H9 (cell line): ENCODE measurements at regions not wholly inside any gene's neighbourhood (a gene's known extent, or its start where the extent isn't known, plus 50 kb on each side); places are given as distances from the start of the nearest gene placed in this dataset.

Experiments used
- DNase-seq: peaks from one replicate; pipeline ENCODE4 v3.0.0-alpha.2; 2017
- H2AFZ ChIP-seq: one replicate; pipeline ENCODE4 v1.6.1; 2013; ENCODE audit warnings: mild to moderate bottlenecking, low read length, control low read depth, moderate library complexity
- H2AK5ac ChIP-seq: 2 replicates; pipeline ENCODE4 v1.6.1; 2013; ENCODE audit warnings: low read length, control low read depth, mixed read lengths; ENCODE audit not compliant: insufficient read length
- H2BK120ac ChIP-seq: one replicate; pipeline ENCODE4 v1.6.1; 2013; ENCODE audit warnings: low read depth, mild to moderate bottlenecking, low read length, control low read depth, inconsistent platforms; ENCODE audit not compliant: poor library complexity, severe bottlenecking
- H2BK12ac ChIP-seq: 2 replicates; pipeline ENCODE4 v1.6.1; 2013; ENCODE audit warnings: low read length, control low read depth, mixed read lengths, low read depth; ENCODE audit not compliant: insufficient read length
- H2BK15ac ChIP-seq: 2 replicates; pipeline ENCODE4 v1.6.1; 2013; ENCODE audit warnings: low read depth, low read length, control low read depth
- H2BK20ac ChIP-seq: one replicate; pipeline ENCODE4 v1.6.1; 2013; ENCODE audit warnings: low read depth, mild to moderate bottlenecking, low read length, control low read depth, inconsistent platforms; ENCODE audit not compliant: poor library complexity, severe bottlenecking
- H2BK5ac ChIP-seq: 2 replicates; pipeline ENCODE4 v1.6.1; 2013; ENCODE audit warnings: low read length, control low read depth, mixed read lengths; ENCODE audit not compliant: insufficient read length
- H3K14ac ChIP-seq: 2 replicates; pipeline ENCODE4 v1.6.1; 2013; ENCODE audit warnings: low read length, control low read depth; ENCODE audit not compliant: insufficient read depth
- H3K18ac ChIP-seq: 2 replicates; pipeline ENCODE4 v1.6.1; 2013; ENCODE audit warnings: low read depth, mild to moderate bottlenecking, mixed read lengths, low read length, control low read depth; ENCODE audit not compliant: insufficient read length
- H3K23ac ChIP-seq: 2 replicates; pipeline ENCODE4 v1.6.1; 2013; ENCODE audit warnings: low read length, control low read depth, mixed read lengths, low read depth; ENCODE audit not compliant: insufficient read length
- H3K23me2 ChIP-seq: 2 replicates; pipeline ENCODE4 v1.6.1; 2013; ENCODE audit warnings: low read depth, mild to moderate bottlenecking, mixed read lengths, low read length, control low read depth; ENCODE audit not compliant: insufficient read length, poor library complexity, severe bottlenecking
- H3K27ac ChIP-seq: 2 replicates; pipeline ENCODE4 v1.5.1; 2013; ENCODE audit warnings: low read length, control low read depth, mixed read lengths, low read depth; ENCODE audit not compliant: insufficient read length
- H3K27me3 ChIP-seq: 2 replicates; pipeline ENCODE4 v1.6.1; 2013; ENCODE audit warnings: low read length, control low read depth, inconsistent platforms; ENCODE audit not compliant: insufficient read depth
- H3K4ac ChIP-seq: 2 replicates; pipeline ENCODE4 v1.6.1; 2013; ENCODE audit warnings: low read depth, mild to moderate bottlenecking, control low read depth, inconsistent platforms, low read length, moderate library complexity
- H3K4me1 ChIP-seq: 2 replicates; pipeline ENCODE4 v1.6.1; 2013; ENCODE audit warnings: low read length, control low read depth, inconsistent platforms; ENCODE audit not compliant: insufficient read depth
- H3K4me2 ChIP-seq: 2 replicates; pipeline ENCODE4 v1.6.1; 2013; ENCODE audit warnings: low read length, control low read depth, mixed read lengths; ENCODE audit not compliant: insufficient read length, insufficient read depth
- H3K56ac ChIP-seq: 2 replicates; pipeline ENCODE4 v1.6.1; 2013; ENCODE audit warnings: low read depth, mild to moderate bottlenecking, mixed read lengths, low read length, control low read depth; ENCODE audit not compliant: insufficient read length
- H3K79me1 ChIP-seq: 2 replicates; pipeline ENCODE4 v1.6.1; 2013; ENCODE audit warnings: low read depth, mild to moderate bottlenecking, moderate library complexity, low read length, control low read depth, inconsistent platforms; ENCODE audit not compliant: insufficient read depth, poor library complexity, severe bottlenecking
- H3K79me2 ChIP-seq: 2 replicates; pipeline ENCODE4 v1.6.1; 2013; ENCODE audit warnings: low read length, control low read depth, inconsistent platforms; ENCODE audit not compliant: insufficient read depth
- H3K9ac ChIP-seq: 2 replicates; pipeline ENCODE4 v1.6.1; 2013; ENCODE audit warnings: low read length, control low read depth, mixed read lengths; ENCODE audit not compliant: insufficient read length; ENCODE audit errors: extremely low read depth
- H3K9me3 ChIP-seq: one replicate; pipeline ENCODE4 v1.6.1; 2013; ENCODE audit warnings: low read depth, low read length, inconsistent platforms; ENCODE audit not compliant: control insufficient read depth
- H3T11ph ChIP-seq: one replicate; pipeline ENCODE4 v1.6.1; 2013; ENCODE audit warnings: mild to moderate bottlenecking, low read length, control low read depth, inconsistent platforms
- H4K20me1 ChIP-seq: one replicate; pipeline ENCODE4 v1.6.1; 2013; ENCODE audit not compliant: control insufficient read depth, insufficient read length, insufficient read depth
- H4K5ac ChIP-seq: 2 replicates; pipeline ENCODE4 v1.6.1; 2013; ENCODE audit warnings: low read depth, mild to moderate bottlenecking, mixed read lengths, low read length, control low read depth; ENCODE audit not compliant: insufficient read length
- H4K8ac ChIP-seq: replicated peaks from 2 replicates; pipeline ENCODE4 v1.6.1; 2013; ENCODE audit warnings: low read length, control low read depth, mixed read lengths, low read depth; ENCODE audit not compliant: insufficient read length
- H4K91ac ChIP-seq: 2 replicates; pipeline ENCODE4 v1.6.1; 2013; ENCODE audit warnings: low read depth, mild to moderate bottlenecking, moderate library complexity, mixed read lengths, low read length, control low read depth; ENCODE audit not compliant: insufficient read length
- H3K27ac Mint-ChIP-seq, 3 experiments: 2 replicates in 2 of 3; 3 replicates in 1 of 3; pipeline ENCODE4 v1.8.0; 2020 to 2021; ENCODE audit warnings: mixed read lengths in 3 of 3, mild to moderate bottlenecking in 1 of 3, moderate library complexity in 1 of 3
- H3K27me3 Mint-ChIP-seq: 2 replicates; pipeline ENCODE4 v1.8.0; 2021; ENCODE audit warnings: low read depth, mild to moderate bottlenecking, moderate library complexity, mixed read lengths
- H3K36me3 Mint-ChIP-seq, 3 experiments: 2 replicates in 2 of 3; 3 replicates in 1 of 3; pipeline ENCODE4 v1.8.0; 2020 to 2021; ENCODE audit warnings: low read depth in 3 of 3, mixed read lengths in 3 of 3; ENCODE audit not compliant: insufficient read depth in 1 of 3
- H3K4me1 Mint-ChIP-seq, 2 experiments: 2 replicates each; pipeline ENCODE4 v1.8.0; 2020; ENCODE audit warnings: mixed read lengths in 2 of 2
- H3K4me3 Mint-ChIP-seq, 2 experiments: 2 replicates in 1 of 2; 3 replicates in 1 of 2; pipeline ENCODE4 v1.8.0; 2020 to 2021; ENCODE audit warnings: mild to moderate bottlenecking in 2 of 2, mixed read lengths in 2 of 2, moderate library complexity in 1 of 2
- H3K9me3 Mint-ChIP-seq, 2 experiments: 2 replicates in 1 of 2; 3 replicates in 1 of 2; pipeline ENCODE4 v1.8.0; 2020; ENCODE audit warnings: mild to moderate bottlenecking in 2 of 2, mixed read lengths in 2 of 2, moderate library complexity in 1 of 2
- whole genome bisulfite sequencing: extraction: QIAGEN DNeasy Blood & Tissue Kit; methylation state at CpG from one replicate; pipeline ENCODE4 v1.1.7; 2013; ENCODE audit warnings: missing lambda C conversion rate, low lambda C conversion rate, mixed read lengths; ENCODE audit not compliant: insufficient read length; ENCODE audit errors: extremely low coverage; 5-methylcytosine and 5-hydroxymethylcytosine counted together
- TF ChIP-seq, protein P1 (sequence below): fragments of 200-600 bp; sonication (generic); conservative IDR thresholded peaks from 3 replicates; pipeline ENCODE4 v1.8.0; 2021; ENCODE audit warnings: antibody characterized with exemption, mild to moderate bottlenecking

DNA sequence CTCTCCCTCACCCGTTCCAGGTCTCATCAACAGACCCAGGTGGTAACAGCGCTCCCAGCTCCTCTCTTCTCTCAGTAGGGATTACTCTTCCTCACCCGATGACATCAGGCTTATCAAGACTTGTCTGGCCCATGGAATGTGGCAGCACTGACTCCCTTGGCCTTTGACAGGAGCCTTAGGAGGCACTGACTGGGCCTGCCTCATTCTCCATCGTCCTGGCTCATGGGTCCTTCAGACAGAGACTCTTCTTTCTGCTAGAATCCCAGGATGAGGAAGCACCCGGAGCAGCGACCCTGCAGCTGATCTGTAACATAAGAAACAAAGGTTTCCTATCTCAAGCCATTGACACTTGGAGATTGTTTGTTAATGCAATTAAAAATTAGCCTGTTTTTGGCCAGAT lies 1063.6 kb downstream of the TBC1D22A start:
- Histone ChIP-seq H2BK12ac (no peak overlapping the region), H3K56ac (no peak overlapping the region), H3K27ac (no peak overlapping the region), H2BK20ac (no peak overlapping the region), H3K4ac (no peak overlapping the region), H3K23me2 (no peaks in the 10 kb centered on the region), H3K18ac (no peak overlapping the region), H3K79me2 (no peaks in the 10 kb centered on the region), H4K91ac (no peak overlapping the region), H2AK5ac (no peak overlapping the region), H3K23ac (no peak overlapping the region), H4K20me1 (no peaks in the 10 kb centered on the region), H3K9me3 (no peaks in the 10 kb centered on the region), H3K4me2 (no peak overlapping the region), H3K79me1 (no peaks in the 10 kb centered on the region), H3K9ac (no peak overlapping the region), H2AFZ (no peak overlapping the region), H2BK120ac (no peak overlapping the region), H2BK15ac (no peak overlapping the region), H3K14ac (0 out of 2 replicates have a peak overlapping the region, but pooled peaks have one; percentile 39), H3T11ph (no peak overlapping the region), H2BK5ac (no peak overlapping the region), H4K5ac (no peak overlapping the region), H3K4me1 (no peaks in the 10 kb centered on the region), H4K8ac (no peak overlapping the region), H3K27me3 (no peaks in the 10 kb centered on the region)
- peaks cover 0 to 1% (median 0%) of the 10 kb centered on the region in 3 experiments; a peak in 1 of 7 replicates for H3K36me3 Mint-ChIP-seq
- DNase-seq, result no peak
- peaks cover 6 to 60% of the 10 kb centered on the region in 2 experiments for H3K9me3 Mint-ChIP-seq
- no peak overlapping the region for H3K27ac Mint-ChIP-seq
- H3K4me3 Mint-ChIP-seq, result no peak overlapping the region
- H3K27me3 Mint-ChIP-seq, result peaks cover 11% of the 10 kb centered on the region
- no CpG with 5 or more reads among the region's 6 CpGs for WGBS
- H3K4me1 Mint-ChIP-seq, result no peaks in the 10 kb centered on the region
- TF ChIP-seq, protein P1, sequence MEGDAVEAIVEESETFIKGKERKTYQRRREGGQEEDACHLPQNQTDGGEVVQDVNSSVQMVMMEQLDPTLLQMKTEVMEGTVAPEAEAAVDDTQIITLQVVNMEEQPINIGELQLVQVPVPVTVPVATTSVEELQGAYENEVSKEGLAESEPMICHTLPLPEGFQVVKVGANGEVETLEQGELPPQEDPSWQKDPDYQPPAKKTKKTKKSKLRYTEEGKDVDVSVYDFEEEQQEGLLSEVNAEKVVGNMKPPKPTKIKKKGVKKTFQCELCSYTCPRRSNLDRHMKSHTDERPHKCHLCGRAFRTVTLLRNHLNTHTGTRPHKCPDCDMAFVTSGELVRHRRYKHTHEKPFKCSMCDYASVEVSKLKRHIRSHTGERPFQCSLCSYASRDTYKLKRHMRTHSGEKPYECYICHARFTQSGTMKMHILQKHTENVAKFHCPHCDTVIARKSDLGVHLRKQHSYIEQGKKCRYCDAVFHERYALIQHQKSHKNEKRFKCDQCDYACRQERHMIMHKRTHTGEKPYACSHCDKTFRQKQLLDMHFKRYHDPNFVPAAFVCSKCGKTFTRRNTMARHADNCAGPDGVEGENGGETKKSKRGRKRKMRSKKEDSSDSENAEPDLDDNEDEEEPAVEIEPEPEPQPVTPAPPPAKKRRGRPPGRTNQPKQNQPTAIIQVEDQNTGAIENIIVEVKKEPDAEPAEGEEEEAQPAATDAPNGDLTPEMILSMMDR, result no peak
